NCI-H146 treated with DMSO at 0.1 percent for 48 hours (cell line): ENCODE measurements at regions not wholly inside any gene's neighbourhood (a gene's known extent, or its start where the extent isn't known, plus 50 kb on each side); places are given as distances from the start of the nearest gene placed in this dataset.
A peak's percentile ranks its signal among the peaks of the same experiment; 100 is the strongest.

Experiments used
- DNase-seq: peaks from one replicate; lab custom pipeline; 2025; ENCODE audit not compliant: unreplicated experiment; lab: John Stamatoyannopoulos, UW

DNA sequence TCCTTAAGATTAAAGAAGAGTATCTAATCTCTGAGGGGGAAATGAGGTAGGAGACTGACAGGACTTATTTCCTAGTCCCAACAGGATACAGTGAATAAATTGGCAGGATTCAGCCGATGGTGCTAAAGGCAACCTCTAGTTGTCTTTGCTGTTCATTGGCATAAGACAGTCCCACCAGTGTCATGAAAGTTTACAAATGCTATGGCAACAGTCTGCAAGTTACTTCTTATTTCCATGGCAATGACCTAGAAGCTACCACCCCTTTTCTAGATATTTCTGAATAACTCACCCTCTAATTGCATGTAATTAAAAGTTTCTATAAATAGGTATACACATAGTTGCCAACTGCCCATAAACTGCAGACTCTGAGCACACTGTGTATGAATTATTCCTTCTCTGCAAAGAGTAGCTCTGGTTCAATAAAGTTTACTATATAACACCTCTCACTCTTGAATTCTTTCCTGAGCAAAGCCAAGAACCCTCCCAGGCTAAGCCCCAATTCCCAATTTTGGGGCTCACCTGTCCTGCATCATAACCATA lies 172.7 kb upstream of the LRATD1 start:
- no peak for DNase-seq

DNA sequence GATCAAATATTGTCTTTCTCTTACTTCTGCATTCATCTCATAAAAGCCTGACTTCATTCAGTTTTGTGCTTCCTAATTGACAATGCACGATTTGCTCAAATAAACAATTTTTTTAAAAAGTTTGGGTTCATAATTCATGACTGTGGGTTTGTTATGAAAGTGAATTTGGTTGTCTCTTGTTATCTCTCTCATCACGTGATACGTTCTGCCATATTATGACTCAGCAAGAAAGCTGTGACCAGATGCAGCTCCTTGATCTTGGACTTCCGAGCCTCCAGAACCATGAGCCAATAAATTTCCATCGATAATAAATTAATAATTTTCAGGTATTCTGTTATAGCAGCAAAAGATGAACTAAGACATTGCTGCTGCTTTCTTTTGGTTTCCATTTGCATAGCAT lies 156.5 kb upstream of the LRATD1 start:
- DNase-seq = no peak

- DNase-seq = no peak
These were observed 153.0 kb upstream of the LRATD1 start for GRCh38 chr2:14479486-14479885.

GRCh38 chr2:14480120-14480519 lies 152.4 kb upstream of the LRATD1 start:
- DNase-seq = no peak

- DNase-seq = no peak
These were observed 151.6 kb upstream of the LRATD1 start for GRCh38 chr2:14480906-14481305.

DNA sequence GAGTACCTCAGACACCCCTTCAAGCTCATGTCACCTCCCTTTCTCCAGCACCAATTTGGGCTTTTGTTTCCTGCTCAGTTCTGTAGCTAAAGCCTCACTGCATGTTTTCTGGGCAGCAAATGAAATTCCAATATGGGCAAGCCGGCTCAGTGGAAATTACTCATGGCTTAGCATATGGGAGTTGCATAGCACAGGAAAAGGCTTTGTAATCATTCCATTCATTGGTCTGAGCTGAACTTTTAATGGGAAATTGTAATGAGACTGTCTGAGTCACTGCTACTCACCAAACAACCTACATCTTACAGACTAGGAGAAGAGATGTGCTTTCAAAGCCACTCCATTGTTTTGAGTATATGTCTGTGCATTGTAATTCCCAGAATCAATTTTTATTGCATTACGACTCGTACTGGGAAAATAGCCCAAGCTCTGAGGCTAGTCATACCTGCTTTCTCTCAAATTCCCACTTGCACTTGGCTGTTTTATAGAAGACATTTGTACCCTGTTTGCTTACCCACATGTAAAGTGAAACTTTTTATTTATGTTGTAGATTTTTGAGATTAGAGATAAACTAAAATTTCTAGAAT lies 139.5 kb upstream of the LRATD1 start:
- DNase-seq = no peak

- no peak for DNase-seq
These were observed 137.8 kb upstream of the LRATD1 start for GRCh38 chr2:14494759-14495158.

GRCh38 chr2:14501061-14501460 lies 131.5 kb upstream of the LRATD1 start:
- DNase-seq = no peak

GRCh38 chr2:14506955-14507354 lies 125.6 kb upstream of the LRATD1 start:
- DNase-seq = peak; percentile 18

DNA sequence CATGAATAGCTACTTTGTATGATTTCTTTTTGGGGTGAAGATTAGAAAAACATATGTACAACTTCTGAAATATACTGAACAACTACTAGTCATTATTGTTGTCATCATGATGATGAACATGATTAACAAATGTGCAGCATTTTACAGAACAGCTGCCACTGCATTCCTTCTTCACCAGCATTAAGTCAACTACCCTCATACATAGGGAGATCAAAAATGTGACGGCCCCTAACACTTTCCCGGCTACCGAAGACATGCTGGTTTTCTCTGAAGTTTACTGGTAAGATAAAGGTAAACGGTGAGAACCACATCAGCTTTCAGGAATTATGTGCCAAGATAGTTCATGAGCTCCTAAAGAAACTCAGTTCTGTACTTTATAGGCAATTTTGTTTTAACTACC lies 121.0 kb upstream of the LRATD1 start:
- no peak for DNase-seq

DNA sequence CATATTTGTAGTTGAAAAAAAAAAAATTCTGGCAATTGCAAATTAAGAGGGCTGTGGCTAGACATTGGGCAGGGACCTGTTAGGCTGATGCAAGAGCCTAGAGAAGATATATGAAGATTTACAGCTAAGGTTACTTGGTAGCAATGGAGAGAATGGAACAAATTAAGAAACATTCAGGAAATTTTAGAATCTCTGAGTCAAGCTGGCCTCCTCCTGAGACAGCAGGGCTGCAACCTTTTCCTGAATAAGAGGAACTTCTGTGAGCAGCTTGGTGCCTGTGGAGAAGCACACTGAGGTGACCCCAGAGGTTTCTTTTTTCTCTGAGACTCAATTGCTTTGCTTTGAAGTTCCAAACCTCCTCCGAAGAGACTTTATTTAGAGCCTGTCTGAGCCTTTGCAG lies 118.6 kb upstream of the LRATD1 start:
- no peak for DNase-seq

DNA sequence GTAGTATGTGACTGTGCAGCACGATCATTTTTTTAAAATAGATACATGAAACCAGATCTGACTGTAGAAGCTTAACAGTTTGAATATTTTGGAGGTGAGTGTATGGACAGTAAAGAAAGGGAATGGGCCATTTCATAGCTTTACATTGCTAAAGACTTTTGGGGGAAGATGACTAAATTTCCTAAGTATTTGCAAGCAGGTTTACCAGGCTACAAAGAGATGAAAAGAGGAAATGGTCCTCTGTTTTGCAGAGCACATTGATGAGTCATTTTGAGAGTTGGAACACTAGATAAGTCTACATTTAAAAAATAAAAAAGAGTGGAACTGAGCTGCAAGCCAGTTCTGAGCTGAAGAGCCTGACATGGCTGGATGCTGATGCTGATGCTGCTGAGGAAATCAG lies 115.7 kb upstream of the LRATD1 start:
- DNase-seq = no peak

DNA sequence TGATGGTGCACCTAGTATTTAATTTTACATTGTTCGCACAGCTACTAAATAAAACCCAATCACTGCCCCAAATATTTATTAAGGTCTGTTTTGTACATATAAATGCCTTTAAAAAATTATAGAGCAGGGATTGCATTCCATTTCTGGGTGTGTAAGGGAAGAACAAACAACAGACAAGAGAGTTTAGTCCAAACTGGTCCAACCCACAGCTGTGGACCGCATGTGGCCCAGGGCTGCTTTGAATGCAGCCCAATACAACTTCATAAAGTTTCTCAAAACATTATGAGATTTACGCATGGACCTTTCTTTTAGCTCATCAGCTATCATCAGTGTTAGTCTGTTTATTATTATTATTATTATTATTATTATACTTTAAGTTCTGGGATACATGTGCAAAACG lies 114.8 kb upstream of the LRATD1 start:
- no peak for DNase-seq

DNA sequence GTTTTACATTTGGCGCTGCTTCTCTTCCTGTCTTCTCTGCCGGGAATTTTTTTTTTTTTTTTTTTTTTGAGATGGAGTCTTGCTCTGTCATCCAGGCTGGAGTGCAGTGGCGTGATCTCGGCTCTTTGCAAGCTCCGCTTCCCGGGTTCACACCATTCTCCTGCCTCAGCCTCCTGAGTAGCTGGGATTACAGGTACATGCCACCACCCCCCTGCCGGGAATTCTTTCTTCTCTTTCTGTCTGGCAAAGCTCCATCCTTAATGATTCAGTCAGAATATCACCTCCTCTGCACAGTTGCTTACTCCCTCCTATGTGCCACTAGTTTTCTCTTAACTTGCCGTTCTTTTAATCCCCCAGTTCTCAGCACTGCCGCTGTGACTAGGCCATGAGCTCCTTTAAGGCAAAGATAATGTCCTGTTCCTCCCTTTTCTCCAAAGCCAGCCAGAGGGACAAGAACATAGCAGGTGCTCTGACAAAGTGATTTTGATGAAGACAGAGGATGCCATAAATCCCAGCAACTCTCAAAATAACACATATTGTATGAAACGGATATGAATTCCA lies 112.1 kb upstream of the LRATD1 start:
- DNase-seq = no peak

DNA sequence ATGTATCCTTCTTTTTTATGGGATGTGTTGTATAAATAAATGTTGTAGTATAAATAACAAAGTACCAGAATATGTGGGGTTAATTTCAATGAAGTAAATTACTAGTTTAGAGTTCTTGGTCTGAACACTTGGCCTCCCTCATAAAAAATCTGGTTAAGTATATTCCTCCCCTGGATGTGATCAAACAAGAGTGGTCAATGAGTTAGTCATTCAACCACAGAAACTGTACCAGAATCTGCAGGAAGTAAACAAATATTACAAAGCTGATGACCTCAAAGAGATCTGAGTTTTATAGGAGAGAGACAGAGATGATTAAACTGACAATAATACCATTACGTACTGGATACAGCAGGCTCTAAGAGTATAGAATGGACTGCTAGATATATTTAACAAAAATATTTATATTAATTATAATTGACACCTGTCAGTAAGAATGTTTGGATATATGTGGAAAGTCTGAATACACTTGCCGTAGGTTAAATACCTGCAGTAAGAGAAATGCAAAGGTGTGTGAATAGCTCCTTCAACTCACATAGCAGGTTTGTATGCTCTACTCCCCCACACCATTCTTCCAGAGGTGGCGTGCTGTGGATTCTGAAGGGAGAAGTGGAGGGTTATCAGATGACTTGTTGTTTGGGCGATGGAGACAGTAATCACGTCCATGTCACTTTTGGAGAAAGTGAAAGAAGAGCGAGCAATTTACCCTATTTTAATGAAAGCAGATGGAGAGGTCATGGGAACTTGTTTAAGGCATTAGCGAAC lies 108.3 kb upstream of the LRATD1 start:
- DNase-seq = no peak

DNA sequence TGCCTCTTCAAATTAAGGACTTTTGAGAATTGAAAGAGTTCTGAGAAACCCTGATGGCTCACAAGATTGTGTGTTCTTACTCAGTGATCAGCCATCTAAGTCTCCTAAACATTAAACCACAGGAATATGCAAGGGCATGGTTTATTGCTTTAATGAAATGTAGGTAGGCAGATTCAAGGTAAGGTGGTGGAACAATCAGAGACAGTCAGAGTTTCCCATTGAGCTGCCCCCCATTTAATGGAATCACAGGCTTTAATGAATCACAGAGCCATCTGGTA lies 107.8 kb upstream of the LRATD1 start:
- no peak for DNase-seq

DNA sequence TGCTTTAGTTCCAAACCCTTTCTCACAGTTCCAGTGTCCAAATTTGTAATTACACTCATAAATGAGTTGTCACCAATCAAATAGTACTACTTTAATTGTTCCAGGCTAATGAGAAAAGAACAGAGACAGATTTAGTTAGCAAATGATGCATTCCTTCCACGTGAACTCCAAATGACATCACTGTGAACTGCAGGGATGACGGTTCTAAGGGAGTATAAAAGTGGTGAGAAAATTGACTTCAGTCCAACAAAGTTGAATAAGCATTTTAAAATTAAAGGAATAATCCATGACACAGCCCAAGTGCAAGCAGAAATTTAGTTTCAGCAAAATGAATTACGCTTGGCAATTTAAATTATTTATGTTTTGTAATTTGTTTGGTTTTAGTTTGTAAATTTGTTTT lies 102.0 kb upstream of the LRATD1 start:
- no peak for DNase-seq

GRCh38 chr2:14533131-14533757 lies 99.3 kb upstream of the LRATD1 start:
- no peak for DNase-seq

DNA sequence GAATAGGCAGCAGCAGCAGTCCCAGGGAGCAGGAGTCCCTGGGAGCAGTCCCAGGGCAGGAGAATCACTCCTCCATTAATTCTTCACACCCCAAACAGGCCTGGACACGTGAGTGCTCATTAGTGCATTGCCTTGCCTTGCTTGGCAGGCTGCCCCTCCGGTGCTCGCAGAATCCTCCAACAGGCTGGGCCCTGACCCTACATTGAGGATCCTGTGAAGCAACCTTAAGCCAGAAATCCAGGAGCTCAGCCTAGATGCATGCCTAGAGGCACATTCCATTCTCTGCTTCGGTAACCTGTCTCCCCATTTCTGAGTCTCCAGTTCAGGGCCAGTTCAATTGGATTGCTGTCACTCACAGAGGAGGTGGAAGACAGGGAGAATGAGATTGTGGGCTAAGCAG lies 97.4 kb upstream of the LRATD1 start:
- DNase-seq = no peak

DNA sequence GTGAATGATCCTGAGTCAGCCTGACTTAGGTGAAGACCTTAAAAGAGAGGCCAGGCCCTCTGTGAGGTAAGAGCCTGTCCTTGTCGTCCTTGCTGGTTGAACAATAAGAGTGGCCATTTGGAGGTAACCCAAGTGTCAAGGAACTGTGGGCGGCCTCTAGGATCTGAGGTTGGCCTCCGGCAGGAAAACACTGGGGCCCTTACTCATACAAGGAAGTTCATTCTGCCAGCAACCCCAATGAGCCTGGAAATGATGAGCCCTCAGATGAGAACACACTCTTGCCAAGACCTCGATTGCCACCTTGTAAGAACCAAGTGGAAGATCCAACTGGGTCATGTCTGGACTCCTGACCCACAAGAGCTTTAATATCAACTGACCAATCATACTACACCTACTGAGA lies 95.5 kb upstream of the LRATD1 start:
- no peak for DNase-seq

DNA sequence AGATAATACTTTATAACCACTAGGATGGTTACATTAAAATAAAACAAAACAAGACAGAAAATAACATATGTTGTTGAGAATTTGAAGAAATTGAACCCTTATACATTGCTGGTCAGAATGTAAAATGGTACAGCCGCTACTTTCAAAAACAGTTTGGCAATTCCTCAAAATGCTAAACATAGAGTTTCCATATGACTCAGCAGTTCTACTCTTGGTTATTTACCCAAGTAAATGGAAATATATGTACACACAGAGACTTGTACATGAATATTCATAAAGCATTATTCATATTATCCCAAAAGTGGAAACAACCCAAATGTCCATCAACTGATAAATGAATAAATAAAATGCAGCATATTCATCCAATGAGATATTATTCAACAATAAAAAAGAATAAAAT lies 92.5 kb upstream of the LRATD1 start:
- no peak for DNase-seq

DNA sequence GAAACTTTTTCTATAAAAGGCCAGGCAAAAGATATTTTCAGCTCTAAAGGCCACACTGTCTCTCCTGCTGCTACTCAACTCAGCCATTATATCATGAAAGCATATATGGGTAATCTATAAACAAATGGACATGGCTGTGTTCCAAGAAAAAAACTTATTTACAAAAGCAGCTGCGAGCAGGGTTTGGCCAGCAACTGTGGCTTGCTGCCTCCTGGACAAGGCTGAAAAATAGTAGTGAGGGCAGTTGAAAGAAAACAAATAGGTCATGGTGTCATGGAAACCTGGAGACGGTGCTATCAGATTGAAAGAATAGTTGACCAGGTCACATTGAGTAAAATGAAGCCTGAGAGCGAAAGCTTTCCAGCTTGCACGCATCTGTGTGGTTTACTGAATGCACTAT lies 89.2 kb upstream of the LRATD1 start:
- peak; percentile 47 for DNase-seq
